HCT116 (cell line): ENCODE measurements at regions not wholly inside any gene's neighbourhood (a gene's known extent, or its start where the extent isn't known, plus 50 kb on each side); places are given as distances from the start of the nearest gene placed in this dataset.

ENCODE experiments used
- ATAC-seq: fragments of 200-7000 bp; cut with Tn5 transposase; 2 replicates; pipeline ENCODE4 v1.9.1; 2020; ENCODE audit warnings: mild to moderate bottlenecking, moderate library complexity
- BruUV-seq: library from RNA; stranded (reverse); fragments of 400-500 nt; replicated peaks from 2 replicates; lab custom pipeline; 2021; lab: Mats Ljungman, UMichigan
- CTCF ChIA-PET: fragments of 300-600 bp; sonication (Branson Sonifier 250); formaldehyde crosslinking; loops from one replicate; lab custom pipeline; 2021; ENCODE audit warnings: antibody characterized with exemption; lab: Charles Lee
- POLR2A ChIA-PET: fragments of 300-600, 350-600 bp; sonication (Branson Sonifier 250); formaldehyde crosslinking; loops from one replicate; lab custom pipeline; 2021; ENCODE audit warnings: antibody characterized with exemption; lab: Charles Lee
- RAD21 ChIA-PET, 2 experiments: fragments of 300-600 bp; sonication (Branson Sonifier 250); formaldehyde crosslinking; loops; one replicate each; lab custom pipeline; 2023; ENCODE audit warnings: low total read pairs in 2 of 2; ENCODE audit not compliant: uncharacterized antibody in 2 of 2, unreplicated experiment in 2 of 2, low non-redundant PET in 1 of 2; lab: Charles Lee
- DNase-seq: peaks from one replicate; pipeline ENCODE4 v3.0.0-alpha.2; 2010; ENCODE audit warnings: low read depth, low spot score
- H2AFZ ChIP-seq: fragments of 200-600 bp; shearing (Covaris generic), sonication (generic); 2 replicates; pipeline ENCODE4 v1.6.1; 2017; ENCODE audit warnings: low read depth, mixed run types, mixed read lengths, antibody characterized with exemption, low read length; ENCODE audit not compliant: poor library complexity, severe bottlenecking
- H3K27ac ChIP-seq: 2 replicates; pipeline ENCODE4 v1.5.1; 2012; ENCODE audit warnings: low read depth, low read length
- H3K27me3 ChIP-seq: fragments of 200-600 bp; sonication (generic); 2 replicates; pipeline ENCODE4 v1.6.1; 2016; ENCODE audit warnings: mixed run types, low read length, mixed read lengths; ENCODE audit not compliant: insufficient read depth
- H3K36me3 ChIP-seq, 2 experiments: fragments of 200-500 bp in 1 of 2; fragments of 200-600 bp in 1 of 2; sonication (Bioruptor generic) in 1 of 2; sonication (generic) in 1 of 2; 2 replicates each; pipeline versions ENCODE4 v1.5.1 to v1.6.1; 2014 to 2016; ENCODE audit warnings: low read length in 2 of 2, inconsistent platforms in 1 of 2, mixed read lengths in 1 of 2, mixed run types in 1 of 2; ENCODE audit not compliant: insufficient read depth in 2 of 2, control insufficient read depth in 1 of 2
- H3K4me1 ChIP-seq, 2 experiments: fragments of 200-600 bp in 1 of 2; sonication (generic) in 1 of 2; 2 replicates each; pipeline versions ENCODE4 v1.5.1 to v1.6.1; 2012 to 2017; ENCODE audit warnings: low read length in 2 of 2, inconsistent platforms in 1 of 2, mild to moderate bottlenecking in 1 of 2, mixed read lengths in 1 of 2, mixed run types in 1 of 2, moderate library complexity in 1 of 2; ENCODE audit not compliant: insufficient read depth in 2 of 2, control insufficient read depth in 1 of 2
- H3K4me2 ChIP-seq: fragments of 200-600 bp; sonication (generic); 2 replicates; pipeline ENCODE4 v1.6.1; 2017; ENCODE audit warnings: mixed run types, low read length, mixed read lengths
- H3K4me3 ChIP-seq, 2 experiments: fragments of 200-600 bp in 1 of 2; sonication (generic) in 1 of 2; replicated peaks in 1 of 2; 2 replicates each; pipeline ENCODE4 v1.5.1; 2011 to 2016; ENCODE audit warnings: low read length in 2 of 2, control low read depth in 1 of 2, low read depth in 1 of 2, mild to moderate bottlenecking in 1 of 2, mixed read lengths in 1 of 2, mixed run types in 1 of 2
- H3K79me2 ChIP-seq: fragments of 200-600 bp; sonication (generic); 2 replicates; pipeline ENCODE4 v1.6.1; 2017; ENCODE audit warnings: mild to moderate bottlenecking, mixed run types, low read length, moderate library complexity, mixed read lengths; ENCODE audit not compliant: insufficient read depth
- H3K9ac ChIP-seq: fragments of 200-600 bp; sonication (generic); 2 replicates; pipeline ENCODE4 v1.6.1; 2016; ENCODE audit warnings: low read length, mixed read lengths
- H3K9me2 ChIP-seq: fragments of 200-600 bp; sonication (generic), shearing (Covaris generic); 2 replicates; pipeline ENCODE4 v1.6.1; 2017; ENCODE audit warnings: mixed run types, mild to moderate bottlenecking, moderate library complexity; ENCODE audit not compliant: insufficient read depth
- H3K9me3 ChIP-seq, 2 experiments: fragments of 200-500 bp in 1 of 2; fragments of 200-600 bp in 1 of 2; sonication (Bioruptor generic) in 1 of 2; sonication (generic) in 1 of 2; 2 replicates each; pipeline ENCODE4 v1.6.1; 2014 to 2017; ENCODE audit warnings: low read length in 2 of 2, mixed read lengths in 2 of 2, inconsistent platforms in 1 of 2, low read depth in 1 of 2, mild to moderate bottlenecking in 1 of 2, mixed run types in 1 of 2, moderate library complexity in 1 of 2; ENCODE audit not compliant: control insufficient read depth in 1 of 2, insufficient read depth in 1 of 2
- H4K20me1 ChIP-seq: fragments of 200-600 bp; sonication (generic), shearing (Covaris generic); 2 replicates; pipeline ENCODE4 v1.6.1; 2017; ENCODE audit warnings: mixed run types, mild to moderate bottlenecking, moderate library complexity; ENCODE audit not compliant: insufficient read depth
- EZH2 ChIP-seq: fragments of 200-600 bp; sonication (generic); IDR thresholded peaks from 2 replicates; pipeline ENCODE4 v1.6.1; 2017; ENCODE audit warnings: antibody characterized with exemption, mixed run types
- EZH2phosphoT487 ChIP-seq: fragments of 200-600 bp; IDR thresholded peaks from 2 replicates; pipeline ENCODE4 v1.6.1; 2018; ENCODE audit warnings: antibody characterized with exemption, borderline replicate concordance
- SRF ChIP-seq: IDR thresholded peaks from 2 replicates; pipeline ENCODE4 v1.6.1; 2012; ENCODE audit warnings: low read depth
- YY1 ChIP-seq: IDR thresholded peaks from 2 replicates; pipeline ENCODE4 v1.6.1; 2011; ENCODE audit warnings: low read length, low read depth, moderate library complexity, mild to moderate bottlenecking; ENCODE audit not compliant: insufficient replicate concordance; ENCODE audit errors: extremely low read depth
- ZFX ChIP-seq: fragments of 450-650 bp; IDR thresholded peaks from 2 replicates; pipeline ENCODE4 v1.6.1; 2017
- intact Hi-C: fragments of 100-400 bp; cut with micrococcal nuclease; formaldehyde crosslinking; loops from 2 replicates; pipeline ENCODE4 v1.10.0; 2022
- TF ChIP-seq, protein P1 (sequence below): IDR thresholded peaks from 2 replicates; pipeline ENCODE4 v1.6.1; 2012
- TF ChIP-seq, protein P2 (sequence below): IDR thresholded peaks from 2 replicates; pipeline ENCODE4 v1.6.1; 2012; ENCODE audit warnings: low read depth

DNA sequence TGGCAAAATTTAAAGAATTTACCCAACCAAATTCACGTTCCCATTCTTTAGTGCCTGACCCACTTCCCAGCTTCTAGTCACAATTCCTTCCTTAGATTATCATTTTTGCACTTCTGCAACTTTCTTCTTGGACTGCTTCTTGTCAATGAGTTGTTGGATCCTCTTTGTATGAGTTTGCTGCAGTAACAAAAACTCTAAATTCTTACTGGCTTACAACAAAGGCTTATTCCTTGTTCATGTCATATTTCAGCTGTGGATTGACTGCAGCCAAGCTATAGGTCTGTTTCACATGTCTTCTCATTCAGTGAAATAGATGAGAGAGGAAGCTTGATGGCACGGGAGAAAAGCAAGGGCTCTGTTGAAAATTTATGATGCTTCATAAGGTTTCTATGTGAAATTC, 50.4 kb upstream of the TGFBR2 start:
- no peaks in the 10 kb centered on the region for H4K20me1 ChIP-seq
- no peaks in the 10 kb centered on the region for H3K79me2 ChIP-seq
- ATAC-seq (no peak), DNase-seq (no peak)
- ChIA-PET CTCF (no interaction called here), POLR2A (no interaction called here), RAD21 (no interaction called here)
- H3K9me2 ChIP-seq, result no peaks in the 10 kb centered on the region
- no peaks in the 10 kb centered on the region for H3K27me3 ChIP-seq
- H2AFZ ChIP-seq, result no peak overlapping the region
- no peak overlapping the region for H3K9ac ChIP-seq
- no peak overlapping the region for H3K27ac ChIP-seq
- intact Hi-C loops, result no loop called here
- no peaks in the 10 kb centered on the region for H3K4me1 ChIP-seq
- no peaks in the 10 kb centered on the region for H3K36me3 ChIP-seq
- TF ChIP-seq ZFX, result no peak
- no peak for TF ChIP-seq SRF
- TF ChIP-seq EZH2, result no peak
- TF ChIP-seq, protein P1, sequence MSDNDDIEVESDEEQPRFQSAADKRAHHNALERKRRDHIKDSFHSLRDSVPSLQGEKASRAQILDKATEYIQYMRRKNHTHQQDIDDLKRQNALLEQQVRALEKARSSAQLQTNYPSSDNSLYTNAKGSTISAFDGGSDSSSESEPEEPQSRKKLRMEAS, result no peak
- TF ChIP-seq, protein P2, sequence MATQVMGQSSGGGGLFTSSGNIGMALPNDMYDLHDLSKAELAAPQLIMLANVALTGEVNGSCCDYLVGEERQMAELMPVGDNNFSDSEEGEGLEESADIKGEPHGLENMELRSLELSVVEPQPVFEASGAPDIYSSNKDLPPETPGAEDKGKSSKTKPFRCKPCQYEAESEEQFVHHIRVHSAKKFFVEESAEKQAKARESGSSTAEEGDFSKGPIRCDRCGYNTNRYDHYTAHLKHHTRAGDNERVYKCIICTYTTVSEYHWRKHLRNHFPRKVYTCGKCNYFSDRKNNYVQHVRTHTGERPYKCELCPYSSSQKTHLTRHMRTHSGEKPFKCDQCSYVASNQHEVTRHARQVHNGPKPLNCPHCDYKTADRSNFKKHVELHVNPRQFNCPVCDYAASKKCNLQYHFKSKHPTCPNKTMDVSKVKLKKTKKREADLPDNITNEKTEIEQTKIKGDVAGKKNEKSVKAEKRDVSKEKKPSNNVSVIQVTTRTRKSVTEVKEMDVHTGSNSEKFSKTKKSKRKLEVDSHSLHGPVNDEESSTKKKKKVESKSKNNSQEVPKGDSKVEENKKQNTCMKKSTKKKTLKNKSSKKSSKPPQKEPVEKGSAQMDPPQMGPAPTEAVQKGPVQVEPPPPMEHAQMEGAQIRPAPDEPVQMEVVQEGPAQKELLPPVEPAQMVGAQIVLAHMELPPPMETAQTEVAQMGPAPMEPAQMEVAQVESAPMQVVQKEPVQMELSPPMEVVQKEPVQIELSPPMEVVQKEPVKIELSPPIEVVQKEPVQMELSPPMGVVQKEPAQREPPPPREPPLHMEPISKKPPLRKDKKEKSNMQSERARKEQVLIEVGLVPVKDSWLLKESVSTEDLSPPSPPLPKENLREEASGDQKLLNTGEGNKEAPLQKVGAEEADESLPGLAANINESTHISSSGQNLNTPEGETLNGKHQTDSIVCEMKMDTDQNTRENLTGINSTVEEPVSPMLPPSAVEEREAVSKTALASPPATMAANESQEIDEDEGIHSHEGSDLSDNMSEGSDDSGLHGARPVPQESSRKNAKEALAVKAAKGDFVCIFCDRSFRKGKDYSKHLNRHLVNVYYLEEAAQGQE, result no peak
- TF ChIP-seq YY1, result no peak
- TF ChIP-seq EZH2phosphoT487, result no peak
- H3K4me2 ChIP-seq, result no peak overlapping the region
- BruUV-seq, result no TSS peak
- no peaks in the 10 kb centered on the region for H3K9me3 ChIP-seq
- H3K4me3 ChIP-seq, result no peak overlapping the region
